Hepatocyte (in vitro differentiated cells): ENCODE measurements at regions not wholly inside any gene's neighbourhood (a gene's known extent, or its start where the extent isn't known, plus 50 kb on each side); places are given as distances from the start of the nearest gene placed in this dataset.

Experiments
- CTCF ChIP-seq: fragments of 200-600 bp; sonication (generic); IDR thresholded peaks from 2 replicates; pipeline ENCODE4 v1.5.1; 2016; ENCODE audit warnings: antibody characterized with exemption, mild to moderate bottlenecking; ENCODE audit not compliant: poor library complexity
- EZH2 ChIP-seq: fragments of 200-600 bp; sonication (generic); IDR thresholded peaks from 2 replicates; pipeline ENCODE4 v1.6.1; 2016; ENCODE audit warnings: antibody characterized with exemption, mild to moderate bottlenecking, borderline replicate concordance
- EZH2phosphoT487 ChIP-seq: fragments of 200-600 bp; sonication (generic); IDR thresholded peaks from one replicate; pipeline ENCODE4 v1.6.1; 2018; ENCODE audit warnings: antibody characterized with exemption, mild to moderate bottlenecking, low read depth, moderate library complexity; ENCODE audit not compliant: unreplicated experiment, severe bottlenecking

- no peak for TF ChIP-seq CTCF
- TF ChIP-seq EZH2, result no peak
- no peak for TF ChIP-seq EZH2phosphoT487
Measured at GRCh38 chr12:71276541-71276940, 118.7 kb upstream of the TSPAN8 start.
